ENCODE measurements at regions not wholly inside any gene's neighbourhood (a gene's known extent, or its start where the extent isn't known, plus 50 kb on each side); places are given as distances from the start of the nearest gene placed in this dataset.

- 79 to 83% (median 81%) methylated on average over 4 of the region's 4 CpGs for WGBS, 4 donors
- Histone ChIP-seq H3K36me3 (no peaks in the 10 kb centered on the region), H3K4me1 (peaks cover 0 to 15% (median 2%) of the 10 kb centered on the region in 12 donors), H3K27ac (no peak overlapping the region), H3K4me3 (no peak overlapping the region), H3K9me3 (peaks cover 0 to 9% (median 0%) of the 10 kb centered on the region in 12 donors), H3K27me3 (no peaks in the 10 kb centered on the region)
- no peak for DNase-seq
- intact Hi-C loops (cut with DNase I), result no loop called here
- no peak for ATAC-seq
- TF ChIP-seq CTCF (IDR thresholded peaks at IDR 0.05), result no peak
- TF ChIP-seq POLR2A (IDR thresholded peaks at IDR 0.05), result no peak
These were observed 182.0 kb upstream of the PHYHIPL start for GRCh38 chr10:58994226-58995057.

GRCh38 chr10:58995058-58995596, 181.3 kb upstream of the PHYHIPL start:
- intact Hi-C loops (cut with DNase I), result no loop called here
- H3K27me3 ChIP-seq, result no peaks in the 10 kb centered on the region
- H3K4me3 ChIP-seq, result no peak overlapping the region
- DNase-seq (no peak), ATAC-seq (no peak)
- 50 to 63% (median 56%) methylated on average over 6 of the region's 6 CpGs for WGBS, 4 donors
- H3K4me1 ChIP-seq, result peaks cover 0 to 21% (median 2%) of the 10 kb centered on the region in 12 donors
- H3K9me3 ChIP-seq, result peaks cover 0 to 4% (median 0%) of the 10 kb centered on the region in 12 donors
- no peaks in the 10 kb centered on the region for H3K36me3 ChIP-seq
- TF ChIP-seq CTCF (IDR thresholded peaks at IDR 0.05) (no peak), POLR2A (IDR thresholded peaks at IDR 0.05) (no peak)
- H3K27ac ChIP-seq, result no peak overlapping the region

- ATAC-seq (no peak), DNase-seq (no peak)
- Histone ChIP-seq H3K9me3 (no peaks in the 10 kb centered on the region), H3K4me1 (peaks cover 0 to 27% (median 2%) of the 10 kb centered on the region in 12 donors), H3K27ac (no peak overlapping the region), H3K4me3 (no peak overlapping the region), H3K27me3 (no peaks in the 10 kb centered on the region), H3K36me3 (no peaks in the 10 kb centered on the region)
- 86 to 92% (median 86%) methylated on average over 2 of the region's 2 CpGs for WGBS, 4 donors
- intact Hi-C loops (cut with DNase I), result no loop called here
- no peak for TF ChIP-seq CTCF (IDR thresholded peaks at IDR 0.05)
- TF ChIP-seq POLR2A (IDR thresholded peaks at IDR 0.05), result no peak
These were observed 180.4 kb upstream of the PHYHIPL start for GRCh38 chr10:58996063-58996462.

- no peak overlapping the region for H3K4me3 ChIP-seq
- H3K27me3 ChIP-seq, result no peaks in the 10 kb centered on the region
- ATAC-seq (no peak), DNase-seq (no peak)
- no peak overlapping the region for H3K27ac ChIP-seq
- H3K4me1 ChIP-seq, result peaks cover 0 to 27% (median 2%) of the 10 kb centered on the region in 12 donors
- no peaks in the 10 kb centered on the region for H3K9me3 ChIP-seq
- no peaks in the 10 kb centered on the region for H3K36me3 ChIP-seq
- intact Hi-C loops (cut with DNase I), result no loop called here
- 85 to 89% (median 85%) methylated on average over 2 of the region's 2 CpGs for WGBS, 4 donors
- no peak for TF ChIP-seq POLR2A (IDR thresholded peaks at IDR 0.05)
- TF ChIP-seq CTCF (IDR thresholded peaks at IDR 0.05), result no peak
These were observed 179.6 kb upstream of the PHYHIPL start for GRCh38 chr10:58996866-58997265.

Data from heart left ventricle (tissue), 16 donors.